ENCODE measurements at regions not wholly inside any gene's neighbourhood (a gene's known extent, or its start where the extent isn't known, plus 50 kb on each side); places are given as distances from the start of the nearest gene placed in this dataset.

GRCh38 chr6:137358273-137358672 lies 135.9 kb downstream of the OLIG3 start (continued):
- TF ChIP-seq MAX (IDR thresholded peaks at IDR 0.05) = no peak

DNA sequence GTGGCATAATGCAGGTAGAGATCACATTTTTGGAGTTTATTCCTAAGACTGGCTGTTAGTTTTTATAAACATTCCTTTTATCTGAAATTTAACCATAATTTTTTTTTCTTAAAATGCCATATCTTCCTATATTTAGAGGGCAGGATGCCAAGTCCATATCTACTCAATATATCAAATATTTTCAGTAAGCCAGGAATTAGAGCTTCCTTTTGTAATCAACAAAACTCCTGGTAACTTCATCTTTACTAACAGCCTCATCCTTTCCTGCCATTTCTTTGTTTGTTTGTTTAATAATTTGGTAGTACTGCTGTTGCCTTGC lies 136.3 kb downstream of the OLIG3 start:
- Histone ChIP-seq H3K27ac (ENCODE audit: low read depth, low read length) (no peak overlapping the region), H2BK20ac (ENCODE audit: low read length) (no peak overlapping the region), H3K4me1 (replicated peaks in 1 of 4; ENCODE audit: control insufficient read depth in 3 of 4, insufficient read depth in 4 of 4, low read length in 3 of 4) (peaks cover 0 to 2% (median 0%) of the 10 kb centered on the region in 4 experiments; a peak in 1 of 7 replicates), H3K79me1 (ENCODE audit: low read depth, low read length) (no peaks in the 10 kb centered on the region), H3K4me2 (ENCODE audit: insufficient read depth in 1 of 2, low read depth in 2 of 2, low read length in 2 of 2) (no peak overlapping the region), H2AK5ac (ENCODE audit: low read depth, low read length) (no peak overlapping the region), H3K36me3 (ENCODE audit: control insufficient read depth in 2 of 4, insufficient read depth in 4 of 4, low read length in 3 of 4) (no peaks in the 10 kb centered on the region), H2AFZ (ENCODE audit: low read length) (peak overlapping the region; percentile 53), H4K91ac (replicated peaks; ENCODE audit: insufficient read length, low read length) (no peak overlapping the region), H3K14ac (ENCODE audit: insufficient read length) (no peak overlapping the region), H3K23me2 (ENCODE audit: low read depth, low read length) (no peaks in the 10 kb centered on the region), H3K56ac (replicated peaks; ENCODE audit: insufficient read length, low read depth, low read length) (no peak overlapping the region), H2BK15ac (ENCODE audit: low read length) (no peak overlapping the region), H3K18ac (ENCODE audit: extremely low read depth, low read length) (no peak overlapping the region), H3K79me2 (ENCODE audit: control insufficient read depth in 1 of 2, insufficient read depth in 2 of 2, low read length in 2 of 2) (no peaks in the 10 kb centered on the region), H4K20me1 (replicated peaks in 1 of 2; ENCODE audit: control insufficient read depth in 1 of 2, insufficient read depth in 2 of 2, low read length in 2 of 2) (no peaks in the 10 kb centered on the region), H3K23ac (ENCODE audit: insufficient read length) (no peak overlapping the region), H3K27me3 (replicated peaks in 1 of 4; ENCODE audit: control insufficient read depth in 3 of 4, extremely low read depth in 1 of 4, insufficient read depth in 3 of 4, low read length in 3 of 4) (no peaks in the 10 kb centered on the region), H2BK120ac (replicated peaks; ENCODE audit: low read depth, low read length) (no peak overlapping the region), H4K5ac (ENCODE audit: insufficient read length, low read depth, low read length) (no peak overlapping the region), H3K9me3 (ENCODE audit: insufficient read depth in 2 of 2, low read depth in 1 of 2, low read length in 1 of 2) (no peaks in the 10 kb centered on the region), H3K9ac (replicated peaks in 1 of 4; ENCODE audit: extremely low read depth in 1 of 4, low read depth in 3 of 4, low read length in 3 of 4) (no peak overlapping the region), H2BK12ac (ENCODE audit: low read depth, low read length) (no peak overlapping the region), H3K4ac (replicated peaks; ENCODE audit: insufficient read length, low read depth, low read length) (no peak overlapping the region), H4K8ac (ENCODE audit: extremely low read depth, insufficient read depth, low read length) (no peak overlapping the region), H3K4me3 (ENCODE audit: extremely low read depth in 1 of 4, insufficient read depth in 2 of 4, low read depth in 3 of 4, low read length in 4 of 4) (no peak overlapping the region), H2BK5ac (ENCODE audit: low read depth, low read length) (no peak overlapping the region)
- POLR2A ChIA-PET (ENCODE audit: partially characterized antibody) = no interaction called here
- no peak for TF ChIP-seq KDM1A (IDR thresholded peaks at IDR 0.05; ENCODE audit: borderline replicate concordance, low read length)
- TF ChIP-seq NANOG (IDR thresholded peaks at IDR 0.05; ENCODE audit: insufficient read depth, low read depth, low read length, poor library complexity, severe bottlenecking) = no peak
- no peak for TF ChIP-seq SP2 (IDR thresholded peaks at IDR 0.05; ENCODE audit: low read length)
- TF ChIP-seq TBP (IDR thresholded peaks at IDR 0.05; ENCODE audit: low read depth, low read length) = no peak
- no peak for TF ChIP-seq PHF8 (conservative IDR thresholded peaks at IDR 0.05; ENCODE audit: low read depth, low read length)
- no peak for TF ChIP-seq POU5F1 (IDR thresholded peaks at IDR 0.05; ENCODE audit: low read depth, low read length)
- TF ChIP-seq, protein P1, sequence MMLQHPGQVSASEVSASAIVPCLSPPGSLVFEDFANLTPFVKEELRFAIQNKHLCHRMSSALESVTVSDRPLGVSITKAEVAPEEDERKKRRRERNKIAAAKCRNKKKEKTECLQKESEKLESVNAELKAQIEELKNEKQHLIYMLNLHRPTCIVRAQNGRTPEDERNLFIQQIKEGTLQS (IDR thresholded peaks at IDR 0.05; ENCODE audit: insufficient read depth, low read depth, low read length) = no peak
- no peak for TF ChIP-seq EP300 (IDR thresholded peaks at IDR 0.05; ENCODE audit: borderline replicate concordance in 1 of 2, low read depth in 2 of 2, low read length in 2 of 2)
- CTCF ChIA-PET (ENCODE audit: partially characterized antibody) = interaction anchor here (1.0 to 1.4 kb wide), 3 partner anchors 24 to 264 kb away, joined by 3 to 4 read pairs (median 3); no protein-coding TSS in a partner anchor
- DNase-seq (ENCODE audit: low read depth in 1 of 2, low spot score in 2 of 2) (no peak), FAIRE-seq (no peak)

Data from H1 (cell line).